Gastrocnemius medialis (tissue), 4 donors: ENCODE measurements at regions not wholly inside any gene's neighbourhood (a gene's known extent, or its start where the extent isn't known, plus 50 kb on each side); places are given as distances from the start of the nearest gene placed in this dataset.
A peak's percentile ranks its signal among the peaks of the same experiment; 100 is the strongest.

Experiments
- ATAC-seq, 2 donors: fragments of 150-250 bp; one replicate each; pipeline ENCODE4 v1.9.1; 2016
- DNase-seq, 2 donors: peaks; one replicate each; pipeline ENCODE4 v3.0.0-alpha.2; 2019
- H3K27ac ChIP-seq, 4 donors: fragments of 200-600 bp; sonication (generic); 1 replicate in 1 of 4; 2 replicates in 3 of 4; pipeline ENCODE4 v1.5.1; 2016 to 2018; ENCODE audit warnings: mild to moderate bottlenecking in 2 of 4, moderate library complexity in 1 of 4
- H3K27me3 ChIP-seq, 3 donors: fragments of 200-600 bp; sonication (generic) in 2 of 3; 1 replicate in 1 of 3; 2 replicates in 2 of 3; pipeline versions ENCODE4 v1.5.1 to v1.6.0; 2016 to 2019; ENCODE audit warnings: mild to moderate bottlenecking in 1 of 3, moderate library complexity in 1 of 3
- H3K36me3 ChIP-seq, 2 donors: fragments of 200-600 bp; sonication (generic) in 1 of 2; one replicate each; pipeline ENCODE4 v1.5.1; 2017 to 2018
- H3K4me1 ChIP-seq, 2 donors: fragments of 200-600 bp; sonication (generic) in 1 of 2; one replicate each; pipeline ENCODE4 v1.5.1; 2016 to 2017; ENCODE audit warnings: mild to moderate bottlenecking in 2 of 2
- H3K4me3 ChIP-seq, 4 donors: fragments of 200-600 bp; sonication (generic) in 3 of 4; 1 replicate in 1 of 4; 2 replicates in 3 of 4; pipeline ENCODE4 v1.5.1; 2016 to 2019; ENCODE audit warnings: mild to moderate bottlenecking in 2 of 4
- H3K9me3 ChIP-seq, 3 donors: fragments of 200-600 bp; sonication (generic) in 2 of 3; 1 replicate in 1 of 3; 2 replicates in 2 of 3; pipeline ENCODE4 v1.5.1; 2016 to 2019
- POLR2A ChIP-seq, 2 donors: fragments of 450-650 bp; IDR thresholded peaks; one replicate each; pipeline ENCODE4 v1.6.1; 2017; ENCODE audit warnings: antibody characterized with exemption in 2 of 2, mild to moderate bottlenecking in 2 of 2, moderate library complexity in 2 of 2
- in situ Hi-C, 4 donors: fragments of 200-750 bp; cut with MboI; loops; one replicate each; pipeline versions ENCODE4 v1.15.0 to v1.8.0; 2017; ENCODE audit warnings: low sequenced_read_pairs in 4 of 4
- intact Hi-C: fragments of 100-400 bp; cut with DNase I; formaldehyde crosslinking; loops from one replicate; pipeline ENCODE4 v1.15.1; 2023; ENCODE audit warnings: low total_unique reads
- TF ChIP-seq, protein P1 (sequence below), 5 experiments: fragments of 450-650 bp in 3 of 5; fragments of 200-600 bp in 2 of 5; sonication (generic) in 2 of 5; IDR thresholded peaks in 4 of 5; conservative IDR thresholded peaks in 1 of 5; 1 replicate in 4 of 5; 2 replicates in 1 of 5; pipeline ENCODE4 v1.5.1; 2016 to 2019; ENCODE audit warnings: antibody characterized with exemption in 5 of 5, mild to moderate bottlenecking in 3 of 5, moderate library complexity in 3 of 5

GRCh38 chr15:31788104-31788503, 242.2 kb upstream of the CHRNA7 start:
- no peak for ATAC-seq
- no peak for TF ChIP-seq POLR2A (IDR thresholded peaks at IDR 0.05)
- TF ChIP-seq, protein P1, sequence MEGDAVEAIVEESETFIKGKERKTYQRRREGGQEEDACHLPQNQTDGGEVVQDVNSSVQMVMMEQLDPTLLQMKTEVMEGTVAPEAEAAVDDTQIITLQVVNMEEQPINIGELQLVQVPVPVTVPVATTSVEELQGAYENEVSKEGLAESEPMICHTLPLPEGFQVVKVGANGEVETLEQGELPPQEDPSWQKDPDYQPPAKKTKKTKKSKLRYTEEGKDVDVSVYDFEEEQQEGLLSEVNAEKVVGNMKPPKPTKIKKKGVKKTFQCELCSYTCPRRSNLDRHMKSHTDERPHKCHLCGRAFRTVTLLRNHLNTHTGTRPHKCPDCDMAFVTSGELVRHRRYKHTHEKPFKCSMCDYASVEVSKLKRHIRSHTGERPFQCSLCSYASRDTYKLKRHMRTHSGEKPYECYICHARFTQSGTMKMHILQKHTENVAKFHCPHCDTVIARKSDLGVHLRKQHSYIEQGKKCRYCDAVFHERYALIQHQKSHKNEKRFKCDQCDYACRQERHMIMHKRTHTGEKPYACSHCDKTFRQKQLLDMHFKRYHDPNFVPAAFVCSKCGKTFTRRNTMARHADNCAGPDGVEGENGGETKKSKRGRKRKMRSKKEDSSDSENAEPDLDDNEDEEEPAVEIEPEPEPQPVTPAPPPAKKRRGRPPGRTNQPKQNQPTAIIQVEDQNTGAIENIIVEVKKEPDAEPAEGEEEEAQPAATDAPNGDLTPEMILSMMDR (IDR thresholded peaks at IDR 0.05 in 4 of 5, conservative IDR thresholded peaks at IDR 0.05 in 1 of 5): no peak
- no peaks in the 10 kb centered on the region for H3K36me3 ChIP-seq
- in situ Hi-C loops: no loop called here
- no peaks in the 10 kb centered on the region for H3K27me3 ChIP-seq
- intact Hi-C loops: no loop called here
- H3K9me3 ChIP-seq: no peaks in the 10 kb centered on the region
- no peaks in the 10 kb centered on the region for H3K4me1 ChIP-seq
- DNase-seq: no peak
- H3K4me3 ChIP-seq: no peak overlapping the region
- H3K27ac ChIP-seq: no peak overlapping the region

DNA sequence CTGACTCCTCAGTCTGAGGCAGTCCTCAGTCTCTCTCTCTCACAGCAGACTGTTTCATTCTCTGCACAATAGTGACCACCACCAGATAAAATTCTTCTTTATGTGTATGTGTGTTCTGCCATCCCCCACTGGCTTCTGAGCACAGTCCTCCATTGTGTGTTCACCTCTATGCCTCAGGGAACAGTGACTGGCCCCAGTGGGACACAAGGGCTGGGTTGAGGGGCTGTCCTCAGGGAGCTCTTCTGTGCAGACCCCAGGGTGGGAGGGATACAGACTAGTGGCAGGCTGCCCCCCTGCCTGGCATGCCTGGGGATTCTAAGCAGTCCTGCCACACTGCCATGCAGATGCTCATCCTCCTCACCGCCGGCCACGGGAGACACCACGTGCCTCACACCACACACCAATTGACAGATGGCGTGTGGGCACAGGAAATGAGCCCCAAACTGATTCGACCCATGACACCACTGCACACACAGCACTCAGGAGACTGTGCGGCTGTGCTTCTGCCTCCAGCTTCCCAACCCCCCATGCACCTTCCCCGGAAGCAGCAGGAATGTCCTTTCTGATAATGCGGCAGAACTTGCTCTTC, 237.6 kb upstream of the CHRNA7 start:
- DNase-seq (no peak), ATAC-seq (no peak)
- in situ Hi-C loops: no loop called here
- H3K4me1 ChIP-seq: no peaks in the 10 kb centered on the region
- H3K9me3 ChIP-seq: no peaks in the 10 kb centered on the region
- no peaks in the 10 kb centered on the region for H3K27me3 ChIP-seq
- TF ChIP-seq, protein P1 (IDR thresholded peaks at IDR 0.05 in 4 of 5, conservative IDR thresholded peaks at IDR 0.05 in 1 of 5): no peak
- no peak for TF ChIP-seq POLR2A (IDR thresholded peaks at IDR 0.05)
- H3K4me3 ChIP-seq: no peak overlapping the region
- no peak overlapping the region for H3K27ac ChIP-seq
- intact Hi-C loops: no loop called here
- H3K36me3 ChIP-seq: no peaks in the 10 kb centered on the region

DNA sequence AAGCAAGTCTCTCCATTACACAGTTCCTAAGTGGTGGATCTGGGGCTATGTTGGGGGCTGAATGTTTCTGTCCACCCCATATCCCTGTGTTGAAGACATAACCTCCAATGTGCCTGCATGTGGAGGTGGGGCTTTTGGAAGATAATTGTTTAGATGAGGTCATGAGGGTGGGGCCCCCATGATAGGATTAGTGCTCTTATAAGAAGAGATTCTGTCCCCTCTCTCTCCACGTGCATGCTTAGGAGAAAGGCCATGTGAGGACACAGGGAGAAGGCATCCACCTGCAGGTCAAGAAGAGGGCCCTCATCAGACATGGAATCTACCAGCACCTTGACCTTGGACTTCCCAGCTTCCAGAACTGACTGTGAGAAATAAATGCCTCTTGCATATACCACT, 231.0 kb upstream of the CHRNA7 start:
- Histone ChIP-seq H3K27ac (peak overlapping the region; percentile 63 to 88 (median 66)), H3K27me3 (no peaks in the 10 kb centered on the region), H3K4me1 (peaks cover 0 to 10% of the 10 kb centered on the region in 2 donors), H3K4me3 (no peak overlapping the region), H3K36me3 (no peaks in the 10 kb centered on the region), H3K9me3 (no peaks in the 10 kb centered on the region)
- intact Hi-C loops: no loop called here
- ATAC-seq (no peak), DNase-seq (no peak)
- no peak for TF ChIP-seq POLR2A (IDR thresholded peaks at IDR 0.05)
- TF ChIP-seq, protein P1 (IDR thresholded peaks at IDR 0.05 in 4 of 5, conservative IDR thresholded peaks at IDR 0.05 in 1 of 5): no peak
- in situ Hi-C loops: no loop called here

DNA sequence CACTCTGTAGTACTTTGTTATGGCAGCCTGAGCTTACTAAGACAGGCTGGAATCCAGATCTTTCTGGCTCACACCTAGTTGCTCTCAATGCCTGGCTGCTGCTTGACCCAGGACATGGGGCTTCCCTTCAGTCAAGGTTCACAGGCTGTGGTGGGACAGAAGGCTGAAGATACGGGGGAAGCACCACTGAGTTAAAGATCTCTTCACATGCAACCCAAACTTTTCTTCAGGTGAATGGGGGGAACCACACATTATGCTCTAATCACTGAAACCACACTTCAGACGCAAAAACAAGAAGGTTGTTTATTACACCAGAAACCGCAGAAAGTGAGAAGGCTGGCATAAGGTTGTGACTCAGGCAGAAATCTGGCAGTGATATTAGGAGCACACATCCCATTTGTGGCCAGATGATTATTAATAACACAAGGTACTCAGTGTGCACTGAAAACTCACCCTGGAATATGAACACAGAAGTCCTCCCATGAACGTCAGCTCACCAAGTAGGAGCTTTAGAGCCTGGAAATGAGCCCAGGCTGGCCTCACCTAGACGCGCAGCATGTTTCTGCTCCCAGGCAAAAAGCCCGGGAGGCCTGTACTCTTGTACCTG, 230.5 kb upstream of the CHRNA7 start:
- no peak overlapping the region for H3K4me3 ChIP-seq
- ATAC-seq (peak; percentile 93 to 97), DNase-seq (peak; percentile 78 to 79)
- no peaks in the 10 kb centered on the region for H3K36me3 ChIP-seq
- in situ Hi-C loops: no loop called here
- TF ChIP-seq, protein P1 (IDR thresholded peaks at IDR 0.05 in 4 of 5, conservative IDR thresholded peaks at IDR 0.05 in 1 of 5): no peak
- intact Hi-C loops: no loop called here
- H3K9me3 ChIP-seq: no peaks in the 10 kb centered on the region
- H3K27ac ChIP-seq: peak overlapping the region; percentile 63 to 88 (median 66)
- no peaks in the 10 kb centered on the region for H3K27me3 ChIP-seq
- H3K4me1 ChIP-seq: peaks cover 0 to 10% of the 10 kb centered on the region in 2 donors
